H1 (cell line): ENCODE measurements at regions not wholly inside any gene's neighbourhood (a gene's known extent, or its start where the extent isn't known, plus 50 kb on each side); places are given as distances from the start of the nearest gene placed in this dataset.

ENCODE experiments used
- CTCF ChIA-PET: fragments of 300-600 bp; sonication (Branson Sonifier 250); formaldehyde crosslinking; loops from one replicate; lab custom pipeline; 2021; ENCODE audit not compliant: partially characterized antibody; lab: Charles Lee
- POLR2A ChIA-PET: fragments of 300-600 bp; sonication (Branson Sonifier 250); formaldehyde crosslinking; loops from one replicate; lab custom pipeline; 2021; ENCODE audit warnings: inconsistent platforms; ENCODE audit not compliant: partially characterized antibody; lab: Charles Lee
- DNase-seq, 2 experiments: peaks; one replicate each; pipeline versions ENCODE4 v3.0.0 to v3.0.0-alpha.2; 2010 to 2022; ENCODE audit warnings: low spot score in 2 of 2, low read depth in 1 of 2, mixed read lengths in 1 of 2
- FAIRE-seq: peaks from 2 replicates; lab custom pipeline; 2011; peaks lifted over from hg19 to GRCh38; lab: Jason Lieb, UNC
- H2AFZ ChIP-seq: 2 replicates; pipeline ENCODE4 v1.8.1; 2012; ENCODE audit warnings: low read length, inconsistent platforms
- H2AK5ac ChIP-seq: 2 replicates; pipeline ENCODE4 v1.6.1; 2013; ENCODE audit warnings: low read depth, low read length
- H2BK120ac ChIP-seq: replicated peaks from 2 replicates; pipeline ENCODE3; 2013; ENCODE audit warnings: low read depth, low read length, inconsistent platforms
- H2BK12ac ChIP-seq: 2 replicates; pipeline ENCODE4 v1.6.1; 2013; ENCODE audit warnings: low read depth, low read length
- H2BK15ac ChIP-seq: 2 replicates; pipeline ENCODE4 v1.6.1; 2013; ENCODE audit warnings: low read length
- H2BK20ac ChIP-seq: 2 replicates; pipeline ENCODE4 v1.6.1; 2013; ENCODE audit warnings: low read length
- H2BK5ac ChIP-seq: 2 replicates; pipeline ENCODE4 v1.6.1; 2013; ENCODE audit warnings: low read depth, low read length
- H3K14ac ChIP-seq: 2 replicates; pipeline ENCODE4 v1.6.1; 2013; ENCODE audit warnings: inconsistent platforms; ENCODE audit not compliant: insufficient read length
- H3K18ac ChIP-seq: 2 replicates; pipeline ENCODE4 v1.6.1; 2013; ENCODE audit warnings: low read length; ENCODE audit errors: extremely low read depth
- H3K23ac ChIP-seq: 2 replicates; pipeline ENCODE4 v1.6.1; 2013; ENCODE audit warnings: inconsistent platforms; ENCODE audit not compliant: insufficient read length
- H3K23me2 ChIP-seq: 2 replicates; pipeline ENCODE4 v1.6.1; 2013; ENCODE audit warnings: low read depth, low read length
- H3K27ac ChIP-seq: 2 replicates; pipeline ENCODE4 v1.6.1; 2011; ENCODE audit warnings: low read depth, low read length, inconsistent platforms
- H3K27me3 ChIP-seq, 4 experiments: replicated peaks in 1 of 4; 1 replicate in 1 of 4; 2 replicates in 3 of 4; pipeline versions ENCODE4 v1.6.1 to v1.8.1; 2011 to 2013; ENCODE audit warnings: low read length in 3 of 4, mild to moderate bottlenecking in 3 of 4, inconsistent platforms in 2 of 4, mixed read lengths in 2 of 4, moderate library complexity in 1 of 4; ENCODE audit not compliant: control insufficient read depth in 3 of 4, insufficient read depth in 3 of 4; ENCODE audit errors: extremely low read depth in 1 of 4
- H3K36me3 ChIP-seq, 4 experiments: 2 replicates each; pipeline versions ENCODE4 v1.6.1 to v1.8.1; 2011 to 2013; ENCODE audit warnings: mild to moderate bottlenecking in 4 of 4, low read length in 3 of 4, moderate library complexity in 2 of 4, control low read depth in 1 of 4, inconsistent platforms in 1 of 4; ENCODE audit not compliant: insufficient read depth in 4 of 4, control insufficient read depth in 2 of 4
- H3K4ac ChIP-seq: replicated peaks from 2 replicates; pipeline ENCODE3; 2013; ENCODE audit warnings: low read length, low read depth, mixed read lengths, inconsistent platforms; ENCODE audit not compliant: insufficient read length
- H3K4me1 ChIP-seq, 4 experiments: replicated peaks in 1 of 4; 1 replicate in 1 of 4; 2 replicates in 3 of 4; pipeline versions ENCODE4 v1.6.1 to v1.8.1; 2011 to 2013; ENCODE audit warnings: low read length in 3 of 4, inconsistent platforms in 2 of 4, mixed read lengths in 1 of 4; ENCODE audit not compliant: insufficient read depth in 4 of 4, control insufficient read depth in 3 of 4
- H3K4me2 ChIP-seq, 2 experiments: 2 replicates each; pipeline versions ENCODE4 v1.6.1 to v1.8.1; 2011 to 2013; ENCODE audit warnings: low read depth in 2 of 2, low read length in 2 of 2, control low read depth in 1 of 2, inconsistent platforms in 1 of 2, mild to moderate bottlenecking in 1 of 2; ENCODE audit not compliant: insufficient read depth in 1 of 2
- H3K4me3 ChIP-seq, 4 experiments: fragments of 200-600, 300-600 bp in 1 of 4; sonication (generic), shearing (Covaris generic), sonication (Bioruptor Twin) in 1 of 4; 2 replicates each; pipeline versions ENCODE4 v1.5.1 to v1.8.1; 2011 to 2016; ENCODE audit warnings: low read length in 4 of 4, low read depth in 3 of 4, control low read depth in 2 of 4, inconsistent platforms in 2 of 4, mild to moderate bottlenecking in 2 of 4, mixed read lengths in 1 of 4, moderate library complexity in 1 of 4; ENCODE audit not compliant: insufficient read depth in 2 of 4; ENCODE audit errors: extremely low read depth in 1 of 4
- H3K56ac ChIP-seq: replicated peaks from 2 replicates; pipeline ENCODE3; 2013; ENCODE audit warnings: low read depth, mild to moderate bottlenecking, mixed read lengths, low read length, inconsistent platforms; ENCODE audit not compliant: insufficient read length
- H3K79me1 ChIP-seq: 2 replicates; pipeline ENCODE4 v1.6.1; 2013; ENCODE audit warnings: low read depth, low read length, control low read depth
- H3K79me2 ChIP-seq, 2 experiments: 2 replicates each; pipeline versions ENCODE4 v1.6.1 to v1.8.1; 2012 to 2013; ENCODE audit warnings: low read length in 2 of 2, mild to moderate bottlenecking in 2 of 2, inconsistent platforms in 1 of 2; ENCODE audit not compliant: insufficient read depth in 2 of 2, control insufficient read depth in 1 of 2
- H3K9ac ChIP-seq, 4 experiments: replicated peaks in 1 of 4; 1 replicate in 1 of 4; 2 replicates in 3 of 4; pipeline versions ENCODE4 v1.6.1 to v1.8.1; 2011 to 2013; ENCODE audit warnings: low read depth in 3 of 4, low read length in 3 of 4, control low read depth in 2 of 4, mild to moderate bottlenecking in 2 of 4, moderate library complexity in 2 of 4, inconsistent platforms in 1 of 4; ENCODE audit errors: extremely low read depth in 1 of 4
- H3K9me3 ChIP-seq, 2 experiments: 2 replicates each; pipeline versions ENCODE4 v1.6.1 to v1.8.1; 2012 to 2013; ENCODE audit warnings: mild to moderate bottlenecking in 2 of 2, moderate library complexity in 2 of 2, control low read depth in 1 of 2, inconsistent platforms in 1 of 2, low read depth in 1 of 2, low read length in 1 of 2, mixed read lengths in 1 of 2; ENCODE audit not compliant: insufficient read depth in 2 of 2
- H4K20me1 ChIP-seq, 2 experiments: replicated peaks in 1 of 2; 2 replicates each; pipeline versions ENCODE3 to v1.8.1; 2011 to 2013; ENCODE audit warnings: inconsistent platforms in 2 of 2, low read length in 2 of 2, mild to moderate bottlenecking in 1 of 2; ENCODE audit not compliant: insufficient read depth in 2 of 2, control insufficient read depth in 1 of 2
- H4K5ac ChIP-seq: 2 replicates; pipeline ENCODE4 v1.6.1; 2013; ENCODE audit warnings: low read length, low read depth, mixed read lengths, inconsistent platforms; ENCODE audit not compliant: insufficient read length
- H4K8ac ChIP-seq: 2 replicates; pipeline ENCODE4 v1.8.0; 2013; ENCODE audit warnings: mild to moderate bottlenecking, moderate library complexity, low read length, inconsistent platforms; ENCODE audit not compliant: insufficient read depth; ENCODE audit errors: extremely low read depth
- H4K91ac ChIP-seq: replicated peaks from 2 replicates; pipeline ENCODE3; 2013; ENCODE audit warnings: low read length, mixed read lengths, inconsistent platforms; ENCODE audit not compliant: insufficient read length
- ASH2L ChIP-seq: fragments of 200-600, 300-600 bp; sonication (generic); IDR thresholded peaks from one replicate; pipeline ENCODE4 v1.7.1; 2017; ENCODE audit warnings: low read length
- POLR2AphosphoS5 ChIP-seq: IDR thresholded peaks from 2 replicates; pipeline ENCODE4 v1.6.1; 2011; ENCODE audit warnings: low read depth, low read length
- SIX5 ChIP-seq: IDR thresholded peaks from 2 replicates; pipeline ENCODE4 v1.6.1; 2011; ENCODE audit warnings: mild to moderate bottlenecking, low read depth, low read length
- ZNF274 ChIP-seq: IDR thresholded peaks from 2 replicates; pipeline ENCODE4 v1.7.0; 2012; ENCODE audit warnings: low read length, borderline replicate concordance; ENCODE audit errors: extremely low read depth
- WGBS, 2 experiments: shearing (Covaris generic) in 1 of 2; methylation state at CpG; one replicate each; pipeline versions ENCODE4 v1.1.6 to v1.1.7; 2013 to 2015; ENCODE audit warnings: low lambda C conversion rate in 2 of 2, mixed read lengths in 2 of 2, inconsistent platforms in 1 of 2, low coverage in 1 of 2, missing lambda C conversion rate in 1 of 2; ENCODE audit not compliant: insufficient replicate concordance in 2 of 2, insufficient coverage in 1 of 2, insufficient read length in 1 of 2; ENCODE audit errors: extremely low coverage in 1 of 2, missing lambda C conversion rate in 1 of 2; 5-methylcytosine and 5-hydroxymethylcytosine counted together
- TF ChIP-seq, protein P1 (sequence below), 3 experiments: IDR thresholded peaks; 1 replicate in 2 of 3; 2 replicates in 1 of 3; pipeline versions ENCODE4 v1.5.1 to v1.6.1; 2011; ENCODE audit warnings: low read length in 3 of 3, mild to moderate bottlenecking in 3 of 3, inconsistent platforms in 2 of 3, low read depth in 1 of 3, moderate library complexity in 1 of 3; ENCODE audit not compliant: insufficient read depth in 1 of 3; ENCODE audit errors: control extremely low read depth in 1 of 3
- TF ChIP-seq, protein P2 (sequence below): IDR thresholded peaks from 2 replicates; pipeline ENCODE4 v1.6.1; 2012; ENCODE audit warnings: inconsistent platforms
- TF ChIP-seq, protein P3 (sequence below): IDR thresholded peaks from 2 replicates; pipeline ENCODE4 v1.6.1; 2012; ENCODE audit warnings: inconsistent platforms

DNA sequence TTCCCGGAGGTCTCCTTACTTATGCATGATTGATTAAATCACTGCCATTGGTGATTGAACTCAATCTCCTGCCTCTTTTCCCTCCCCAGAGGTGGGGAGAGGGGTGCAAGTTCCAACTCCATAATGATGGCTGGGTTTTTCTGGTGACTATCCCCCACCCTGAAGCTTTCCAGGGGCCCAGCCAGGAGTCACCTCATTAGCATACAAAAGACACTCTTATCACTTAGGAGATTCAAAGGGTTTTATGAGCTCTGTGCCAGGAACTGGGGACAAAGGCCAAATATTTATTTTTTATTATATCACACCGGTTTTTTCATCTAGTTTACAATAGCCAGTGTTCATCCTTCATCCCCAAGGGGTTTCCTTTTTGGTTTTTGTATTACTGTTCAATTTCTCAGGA lies 300.7 kb downstream of the ETNK1 start:
- Histone ChIP-seq H2BK20ac (no peak overlapping the region), H3K14ac (no peak overlapping the region), H2BK15ac (no peak overlapping the region), H3K4me1 (peaks cover 2 to 13% (median 6%) of the 10 kb centered on the region in 4 experiments; a peak in 3 of 7 replicates), H3K23ac (no peak overlapping the region), H4K8ac (no peak overlapping the region), H2BK5ac (no peak overlapping the region), H3K9me3 (no peaks in the 10 kb centered on the region), H3K4ac (no peak overlapping the region), H3K27ac (no peak overlapping the region), H3K9ac (no peak overlapping the region), H3K36me3 (no peaks in the 10 kb centered on the region), H2BK12ac (no peak overlapping the region), H3K79me1 (no peaks in the 10 kb centered on the region), H3K18ac (no peak overlapping the region), H3K79me2 (no peaks in the 10 kb centered on the region), H4K20me1 (no peaks in the 10 kb centered on the region), H3K23me2 (no peaks in the 10 kb centered on the region), H3K4me3 (no peak overlapping the region), H4K5ac (no peak overlapping the region), H3K56ac (no peak overlapping the region), H4K91ac (no peak overlapping the region), H2AK5ac (no peak overlapping the region), H3K4me2 (no peak overlapping the region; a peak in 1 of 4 replicates), H2BK120ac (no peak overlapping the region), H2AFZ (no peak overlapping the region), H3K27me3 (no peaks in the 10 kb centered on the region)
- CTCF ChIA-PET = interaction anchor here (1.1 kb wide), 1 partner anchor 9 kb away, joined by 5 read pairs; no protein-coding TSS in a partner anchor
- DNase-seq (no peak), FAIRE-seq (no peak)
- POLR2A ChIA-PET = no interaction called here
- 95% methylated on average over 2 of the region's 2 CpGs; no CpG with 5 or more reads in 1 of the 2 experiments for WGBS, 2 experiments
- TF ChIP-seq SIX5 (no peak), ZNF274 (no peak), ASH2L (no peak), POLR2AphosphoS5 (no peak)
- TF ChIP-seq, protein P1, sequence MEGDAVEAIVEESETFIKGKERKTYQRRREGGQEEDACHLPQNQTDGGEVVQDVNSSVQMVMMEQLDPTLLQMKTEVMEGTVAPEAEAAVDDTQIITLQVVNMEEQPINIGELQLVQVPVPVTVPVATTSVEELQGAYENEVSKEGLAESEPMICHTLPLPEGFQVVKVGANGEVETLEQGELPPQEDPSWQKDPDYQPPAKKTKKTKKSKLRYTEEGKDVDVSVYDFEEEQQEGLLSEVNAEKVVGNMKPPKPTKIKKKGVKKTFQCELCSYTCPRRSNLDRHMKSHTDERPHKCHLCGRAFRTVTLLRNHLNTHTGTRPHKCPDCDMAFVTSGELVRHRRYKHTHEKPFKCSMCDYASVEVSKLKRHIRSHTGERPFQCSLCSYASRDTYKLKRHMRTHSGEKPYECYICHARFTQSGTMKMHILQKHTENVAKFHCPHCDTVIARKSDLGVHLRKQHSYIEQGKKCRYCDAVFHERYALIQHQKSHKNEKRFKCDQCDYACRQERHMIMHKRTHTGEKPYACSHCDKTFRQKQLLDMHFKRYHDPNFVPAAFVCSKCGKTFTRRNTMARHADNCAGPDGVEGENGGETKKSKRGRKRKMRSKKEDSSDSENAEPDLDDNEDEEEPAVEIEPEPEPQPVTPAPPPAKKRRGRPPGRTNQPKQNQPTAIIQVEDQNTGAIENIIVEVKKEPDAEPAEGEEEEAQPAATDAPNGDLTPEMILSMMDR (IDR thresholded peaks at IDR 0.05; ENCODE audit: control extremely low read depth in 1 of 3, insufficient read depth in 1 of 3, low read depth in 1 of 3, low read length in 3 of 3) = no peak
- TF ChIP-seq, protein P2, sequence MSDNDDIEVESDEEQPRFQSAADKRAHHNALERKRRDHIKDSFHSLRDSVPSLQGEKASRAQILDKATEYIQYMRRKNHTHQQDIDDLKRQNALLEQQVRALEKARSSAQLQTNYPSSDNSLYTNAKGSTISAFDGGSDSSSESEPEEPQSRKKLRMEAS = no peak
- TF ChIP-seq, protein P3, sequence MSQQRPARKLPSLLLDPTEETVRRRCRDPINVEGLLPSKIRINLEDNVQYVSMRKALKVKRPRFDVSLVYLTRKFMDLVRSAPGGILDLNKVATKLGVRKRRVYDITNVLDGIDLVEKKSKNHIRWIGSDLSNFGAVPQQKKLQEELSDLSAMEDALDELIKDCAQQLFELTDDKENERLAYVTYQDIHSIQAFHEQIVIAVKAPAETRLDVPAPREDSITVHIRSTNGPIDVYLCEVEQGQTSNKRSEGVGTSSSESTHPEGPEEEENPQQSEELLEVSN = no peak
